K562 (cell line): ENCODE measurements at regions not wholly inside any gene's neighbourhood (a gene's known extent, or its start where the extent isn't known, plus 50 kb on each side); places are given as distances from the start of the nearest gene placed in this dataset.

Source experiments
- CAMTA2 ChIP-seq: fragments of 250-450 bp; sonication (Bioruptor Pico); conservative IDR thresholded peaks from 2 replicates; pipeline ENCODE4 v1.5.1; 2022
- GTF2F1 ChIP-seq: IDR thresholded peaks from 2 replicates; pipeline ENCODE4 v1.6.1; 2011; ENCODE audit warnings: low read depth, low read length, improper control_type of control experiment
- TF ChIP-seq, protein P1 (sequence below): fragments of 200-600 bp; sonication (generic); IDR thresholded peaks from one replicate; pipeline ENCODE4 v1.6.1; 2012; ENCODE audit warnings: mild to moderate bottlenecking, low read depth, low read length, inconsistent platforms
- TF ChIP-seq, protein P2 (sequence below): fragments of 450-650 bp; IDR thresholded peaks from 2 replicates; pipeline ENCODE4 v1.6.1; 2016; ENCODE audit warnings: low read depth

- TF ChIP-seq, protein P1, sequence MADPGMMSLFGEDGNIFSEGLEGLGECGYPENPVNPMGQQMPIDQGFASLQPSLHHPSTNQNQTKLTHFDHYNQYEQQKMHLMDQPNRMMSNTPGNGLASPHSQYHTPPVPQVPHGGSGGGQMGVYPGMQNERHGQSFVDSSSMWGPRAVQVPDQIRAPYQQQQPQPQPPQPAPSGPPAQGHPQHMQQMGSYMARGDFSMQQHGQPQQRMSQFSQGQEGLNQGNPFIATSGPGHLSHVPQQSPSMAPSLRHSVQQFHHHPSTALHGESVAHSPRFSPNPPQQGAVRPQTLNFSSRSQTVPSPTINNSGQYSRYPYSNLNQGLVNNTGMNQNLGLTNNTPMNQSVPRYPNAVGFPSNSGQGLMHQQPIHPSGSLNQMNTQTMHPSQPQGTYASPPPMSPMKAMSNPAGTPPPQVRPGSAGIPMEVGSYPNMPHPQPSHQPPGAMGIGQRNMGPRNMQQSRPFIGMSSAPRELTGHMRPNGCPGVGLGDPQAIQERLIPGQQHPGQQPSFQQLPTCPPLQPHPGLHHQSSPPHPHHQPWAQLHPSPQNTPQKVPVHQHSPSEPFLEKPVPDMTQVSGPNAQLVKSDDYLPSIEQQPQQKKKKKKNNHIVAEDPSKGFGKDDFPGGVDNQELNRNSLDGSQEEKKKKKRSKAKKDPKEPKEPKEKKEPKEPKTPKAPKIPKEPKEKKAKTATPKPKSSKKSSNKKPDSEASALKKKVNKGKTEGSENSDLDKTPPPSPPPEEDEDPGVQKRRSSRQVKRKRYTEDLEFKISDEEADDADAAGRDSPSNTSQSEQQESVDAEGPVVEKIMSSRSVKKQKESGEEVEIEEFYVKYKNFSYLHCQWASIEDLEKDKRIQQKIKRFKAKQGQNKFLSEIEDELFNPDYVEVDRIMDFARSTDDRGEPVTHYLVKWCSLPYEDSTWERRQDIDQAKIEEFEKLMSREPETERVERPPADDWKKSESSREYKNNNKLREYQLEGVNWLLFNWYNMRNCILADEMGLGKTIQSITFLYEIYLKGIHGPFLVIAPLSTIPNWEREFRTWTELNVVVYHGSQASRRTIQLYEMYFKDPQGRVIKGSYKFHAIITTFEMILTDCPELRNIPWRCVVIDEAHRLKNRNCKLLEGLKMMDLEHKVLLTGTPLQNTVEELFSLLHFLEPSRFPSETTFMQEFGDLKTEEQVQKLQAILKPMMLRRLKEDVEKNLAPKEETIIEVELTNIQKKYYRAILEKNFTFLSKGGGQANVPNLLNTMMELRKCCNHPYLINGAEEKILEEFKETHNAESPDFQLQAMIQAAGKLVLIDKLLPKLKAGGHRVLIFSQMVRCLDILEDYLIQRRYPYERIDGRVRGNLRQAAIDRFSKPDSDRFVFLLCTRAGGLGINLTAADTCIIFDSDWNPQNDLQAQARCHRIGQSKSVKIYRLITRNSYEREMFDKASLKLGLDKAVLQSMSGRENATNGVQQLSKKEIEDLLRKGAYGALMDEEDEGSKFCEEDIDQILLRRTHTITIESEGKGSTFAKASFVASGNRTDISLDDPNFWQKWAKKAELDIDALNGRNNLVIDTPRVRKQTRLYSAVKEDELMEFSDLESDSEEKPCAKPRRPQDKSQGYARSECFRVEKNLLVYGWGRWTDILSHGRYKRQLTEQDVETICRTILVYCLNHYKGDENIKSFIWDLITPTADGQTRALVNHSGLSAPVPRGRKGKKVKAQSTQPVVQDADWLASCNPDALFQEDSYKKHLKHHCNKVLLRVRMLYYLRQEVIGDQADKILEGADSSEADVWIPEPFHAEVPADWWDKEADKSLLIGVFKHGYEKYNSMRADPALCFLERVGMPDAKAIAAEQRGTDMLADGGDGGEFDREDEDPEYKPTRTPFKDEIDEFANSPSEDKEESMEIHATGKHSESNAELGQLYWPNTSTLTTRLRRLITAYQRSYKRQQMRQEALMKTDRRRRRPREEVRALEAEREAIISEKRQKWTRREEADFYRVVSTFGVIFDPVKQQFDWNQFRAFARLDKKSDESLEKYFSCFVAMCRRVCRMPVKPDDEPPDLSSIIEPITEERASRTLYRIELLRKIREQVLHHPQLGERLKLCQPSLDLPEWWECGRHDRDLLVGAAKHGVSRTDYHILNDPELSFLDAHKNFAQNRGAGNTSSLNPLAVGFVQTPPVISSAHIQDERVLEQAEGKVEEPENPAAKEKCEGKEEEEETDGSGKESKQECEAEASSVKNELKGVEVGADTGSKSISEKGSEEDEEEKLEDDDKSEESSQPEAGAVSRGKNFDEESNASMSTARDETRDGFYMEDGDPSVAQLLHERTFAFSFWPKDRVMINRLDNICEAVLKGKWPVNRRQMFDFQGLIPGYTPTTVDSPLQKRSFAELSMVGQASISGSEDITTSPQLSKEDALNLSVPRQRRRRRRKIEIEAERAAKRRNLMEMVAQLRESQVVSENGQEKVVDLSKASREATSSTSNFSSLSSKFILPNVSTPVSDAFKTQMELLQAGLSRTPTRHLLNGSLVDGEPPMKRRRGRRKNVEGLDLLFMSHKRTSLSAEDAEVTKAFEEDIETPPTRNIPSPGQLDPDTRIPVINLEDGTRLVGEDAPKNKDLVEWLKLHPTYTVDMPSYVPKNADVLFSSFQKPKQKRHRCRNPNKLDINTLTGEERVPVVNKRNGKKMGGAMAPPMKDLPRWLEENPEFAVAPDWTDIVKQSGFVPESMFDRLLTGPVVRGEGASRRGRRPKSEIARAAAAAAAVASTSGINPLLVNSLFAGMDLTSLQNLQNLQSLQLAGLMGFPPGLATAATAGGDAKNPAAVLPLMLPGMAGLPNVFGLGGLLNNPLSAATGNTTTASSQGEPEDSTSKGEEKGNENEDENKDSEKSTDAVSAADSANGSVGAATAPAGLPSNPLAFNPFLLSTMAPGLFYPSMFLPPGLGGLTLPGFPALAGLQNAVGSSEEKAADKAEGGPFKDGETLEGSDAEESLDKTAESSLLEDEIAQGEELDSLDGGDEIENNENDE, result no peak
- TF ChIP-seq, protein P2, sequence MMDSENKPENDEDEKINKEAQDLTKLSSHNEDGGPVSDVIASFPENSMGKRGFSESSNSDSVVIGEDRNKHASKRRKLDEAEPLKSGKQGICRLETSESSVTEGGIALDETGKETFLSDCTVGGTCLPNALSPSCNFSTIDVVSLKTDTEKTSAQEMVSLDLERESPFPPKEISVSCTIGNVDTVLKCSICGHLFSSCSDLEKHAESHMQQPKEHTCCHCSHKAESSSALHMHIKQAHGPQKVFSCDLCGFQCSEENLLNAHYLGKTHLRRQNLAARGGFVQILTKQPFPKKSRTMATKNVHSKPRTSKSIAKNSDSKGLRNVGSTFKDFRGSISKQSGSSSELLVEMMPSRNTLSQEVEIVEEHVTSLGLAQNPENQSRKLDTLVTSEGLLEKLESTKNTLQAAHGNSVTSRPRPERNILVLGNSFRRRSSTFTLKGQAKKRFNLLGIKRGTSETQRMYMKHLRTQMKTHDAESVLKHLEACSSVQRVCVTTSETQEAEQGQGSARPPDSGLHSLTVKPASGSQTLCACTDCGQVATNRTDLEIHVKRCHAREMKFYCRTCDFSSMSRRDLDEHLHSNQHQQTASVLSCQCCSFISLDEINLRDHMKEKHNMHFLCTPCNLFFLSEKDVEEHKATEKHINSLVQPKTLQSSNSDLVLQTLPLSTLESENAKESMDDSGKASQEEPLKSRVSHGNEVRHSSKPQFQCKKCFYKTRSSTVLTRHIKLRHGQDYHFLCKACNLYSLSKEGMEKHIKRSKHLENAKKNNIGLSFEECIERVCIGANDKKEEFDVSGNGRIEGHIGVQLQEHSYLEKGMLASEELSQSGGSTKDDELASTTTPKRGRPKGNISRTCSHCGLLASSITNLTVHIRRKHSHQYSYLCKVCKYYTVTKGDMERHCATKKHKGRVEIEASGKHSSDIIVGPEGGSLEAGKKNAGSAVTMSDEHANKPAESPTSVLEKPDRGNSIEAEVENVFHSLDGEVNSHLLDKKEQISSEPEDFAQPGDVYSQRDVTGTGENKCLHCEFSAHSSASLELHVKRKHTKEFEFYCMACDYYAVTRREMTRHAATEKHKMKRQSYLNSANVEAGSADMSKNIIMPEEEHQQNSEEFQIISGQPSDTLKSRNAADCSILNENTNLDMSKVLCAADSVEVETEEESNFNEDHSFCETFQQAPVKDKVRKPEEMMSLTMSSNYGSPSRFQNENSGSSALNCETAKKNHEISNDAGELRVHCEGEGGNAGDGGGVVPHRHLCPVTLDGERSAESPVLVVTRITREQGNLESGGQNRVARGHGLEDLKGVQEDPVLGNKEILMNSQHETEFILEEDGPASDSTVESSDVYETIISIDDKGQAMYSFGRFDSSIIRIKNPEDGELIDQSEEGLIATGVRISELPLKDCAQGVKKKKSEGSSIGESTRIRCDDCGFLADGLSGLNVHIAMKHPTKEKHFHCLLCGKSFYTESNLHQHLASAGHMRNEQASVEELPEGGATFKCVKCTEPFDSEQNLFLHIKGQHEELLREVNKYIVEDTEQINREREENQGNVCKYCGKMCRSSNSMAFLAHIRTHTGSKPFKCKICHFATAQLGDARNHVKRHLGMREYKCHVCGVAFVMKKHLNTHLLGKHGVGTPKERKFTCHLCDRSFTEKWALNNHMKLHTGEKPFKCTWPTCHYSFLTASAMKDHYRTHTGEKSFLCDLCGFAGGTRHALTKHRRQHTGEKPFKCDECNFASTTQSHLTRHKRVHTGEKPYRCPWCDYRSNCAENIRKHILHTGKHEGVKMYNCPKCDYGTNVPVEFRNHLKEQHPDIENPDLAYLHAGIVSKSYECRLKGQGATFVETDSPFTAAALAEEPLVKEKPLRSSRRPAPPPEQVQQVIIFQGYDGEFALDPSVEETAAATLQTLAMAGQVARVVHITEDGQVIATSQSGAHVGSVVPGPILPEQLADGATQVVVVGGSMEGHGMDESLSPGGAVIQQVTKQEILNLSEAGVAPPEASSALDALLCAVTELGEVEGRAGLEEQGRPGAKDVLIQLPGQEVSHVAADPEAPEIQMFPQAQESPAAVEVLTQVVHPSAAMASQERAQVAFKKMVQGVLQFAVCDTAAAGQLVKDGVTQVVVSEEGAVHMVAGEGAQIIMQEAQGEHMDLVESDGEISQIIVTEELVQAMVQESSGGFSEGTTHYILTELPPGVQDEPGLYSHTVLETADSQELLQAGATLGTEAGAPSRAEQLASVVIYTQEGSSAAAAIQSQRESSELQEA, result no peak
- TF ChIP-seq CAMTA2 (CRISPR knock-in tag) (no peak), GTF2F1 (no peak)
Measured at GRCh38 chr7:156109076-156109475, 296.8 kb upstream of the SHH start (continued).
